H1 (cell line): ENCODE measurements at regions not wholly inside any gene's neighbourhood (a gene's known extent, or its start where the extent isn't known, plus 50 kb on each side); places are given as distances from the start of the nearest gene placed in this dataset.

Experiments
- CTCF ChIA-PET: fragments of 300-600 bp; sonication (Branson Sonifier 250); formaldehyde crosslinking; loops from one replicate; lab custom pipeline; 2021; ENCODE audit not compliant: partially characterized antibody; lab: Charles Lee
- POLR2A ChIA-PET: fragments of 300-600 bp; sonication (Branson Sonifier 250); formaldehyde crosslinking; loops from one replicate; lab custom pipeline; 2021; ENCODE audit warnings: inconsistent platforms; ENCODE audit not compliant: partially characterized antibody; lab: Charles Lee
- DNase-seq, 2 experiments: peaks; one replicate each; pipeline versions ENCODE4 v3.0.0 to v3.0.0-alpha.2; 2010 to 2022; ENCODE audit warnings: low spot score in 2 of 2, low read depth in 1 of 2, mixed read lengths in 1 of 2
- FAIRE-seq: peaks from 2 replicates; lab custom pipeline; 2011; peaks lifted over from hg19 to GRCh38; lab: Jason Lieb, UNC
- H2AFZ ChIP-seq: 2 replicates; pipeline ENCODE4 v1.8.1; 2012; ENCODE audit warnings: low read length, inconsistent platforms
- H2AK5ac ChIP-seq: 2 replicates; pipeline ENCODE4 v1.6.1; 2013; ENCODE audit warnings: low read depth, low read length
- H2BK120ac ChIP-seq: replicated peaks from 2 replicates; pipeline ENCODE3; 2013; ENCODE audit warnings: low read depth, low read length, inconsistent platforms
- H2BK12ac ChIP-seq: 2 replicates; pipeline ENCODE4 v1.6.1; 2013; ENCODE audit warnings: low read depth, low read length
- H2BK15ac ChIP-seq: 2 replicates; pipeline ENCODE4 v1.6.1; 2013; ENCODE audit warnings: low read length
- H2BK20ac ChIP-seq: 2 replicates; pipeline ENCODE4 v1.6.1; 2013; ENCODE audit warnings: low read length
- H2BK5ac ChIP-seq: 2 replicates; pipeline ENCODE4 v1.6.1; 2013; ENCODE audit warnings: low read depth, low read length
- H3K14ac ChIP-seq: 2 replicates; pipeline ENCODE4 v1.6.1; 2013; ENCODE audit warnings: inconsistent platforms; ENCODE audit not compliant: insufficient read length
- H3K18ac ChIP-seq: 2 replicates; pipeline ENCODE4 v1.6.1; 2013; ENCODE audit warnings: low read length; ENCODE audit errors: extremely low read depth
- H3K23ac ChIP-seq: 2 replicates; pipeline ENCODE4 v1.6.1; 2013; ENCODE audit warnings: inconsistent platforms; ENCODE audit not compliant: insufficient read length
- H3K23me2 ChIP-seq: 2 replicates; pipeline ENCODE4 v1.6.1; 2013; ENCODE audit warnings: low read depth, low read length
- H3K27ac ChIP-seq: 2 replicates; pipeline ENCODE4 v1.6.1; 2011; ENCODE audit warnings: low read depth, low read length, inconsistent platforms
- H3K27me3 ChIP-seq, 4 experiments: replicated peaks in 1 of 4; 1 replicate in 1 of 4; 2 replicates in 3 of 4; pipeline versions ENCODE4 v1.6.1 to v1.8.1; 2011 to 2013; ENCODE audit warnings: low read length in 3 of 4, mild to moderate bottlenecking in 3 of 4, inconsistent platforms in 2 of 4, mixed read lengths in 2 of 4, moderate library complexity in 1 of 4; ENCODE audit not compliant: control insufficient read depth in 3 of 4, insufficient read depth in 3 of 4; ENCODE audit errors: extremely low read depth in 1 of 4
- H3K36me3 ChIP-seq, 4 experiments: 2 replicates each; pipeline versions ENCODE4 v1.6.1 to v1.8.1; 2011 to 2013; ENCODE audit warnings: mild to moderate bottlenecking in 4 of 4, low read length in 3 of 4, moderate library complexity in 2 of 4, control low read depth in 1 of 4, inconsistent platforms in 1 of 4; ENCODE audit not compliant: insufficient read depth in 4 of 4, control insufficient read depth in 2 of 4
- H3K4ac ChIP-seq: replicated peaks from 2 replicates; pipeline ENCODE3; 2013; ENCODE audit warnings: low read length, low read depth, mixed read lengths, inconsistent platforms; ENCODE audit not compliant: insufficient read length
- H3K4me1 ChIP-seq, 4 experiments: replicated peaks in 1 of 4; 1 replicate in 1 of 4; 2 replicates in 3 of 4; pipeline versions ENCODE4 v1.6.1 to v1.8.1; 2011 to 2013; ENCODE audit warnings: low read length in 3 of 4, inconsistent platforms in 2 of 4, mixed read lengths in 1 of 4; ENCODE audit not compliant: insufficient read depth in 4 of 4, control insufficient read depth in 3 of 4
- H3K4me2 ChIP-seq, 2 experiments: 2 replicates each; pipeline versions ENCODE4 v1.6.1 to v1.8.1; 2011 to 2013; ENCODE audit warnings: low read depth in 2 of 2, low read length in 2 of 2, control low read depth in 1 of 2, inconsistent platforms in 1 of 2, mild to moderate bottlenecking in 1 of 2; ENCODE audit not compliant: insufficient read depth in 1 of 2
- H3K4me3 ChIP-seq, 4 experiments: fragments of 200-600, 300-600 bp in 1 of 4; sonication (generic), shearing (Covaris generic), sonication (Bioruptor Twin) in 1 of 4; 2 replicates each; pipeline versions ENCODE4 v1.5.1 to v1.8.1; 2011 to 2016; ENCODE audit warnings: low read length in 4 of 4, low read depth in 3 of 4, control low read depth in 2 of 4, inconsistent platforms in 2 of 4, mild to moderate bottlenecking in 2 of 4, mixed read lengths in 1 of 4, moderate library complexity in 1 of 4; ENCODE audit not compliant: insufficient read depth in 2 of 4; ENCODE audit errors: extremely low read depth in 1 of 4
- H3K56ac ChIP-seq: replicated peaks from 2 replicates; pipeline ENCODE3; 2013; ENCODE audit warnings: low read depth, mild to moderate bottlenecking, mixed read lengths, low read length, inconsistent platforms; ENCODE audit not compliant: insufficient read length
- H3K79me1 ChIP-seq: 2 replicates; pipeline ENCODE4 v1.6.1; 2013; ENCODE audit warnings: low read depth, low read length, control low read depth
- H3K79me2 ChIP-seq, 2 experiments: 2 replicates each; pipeline versions ENCODE4 v1.6.1 to v1.8.1; 2012 to 2013; ENCODE audit warnings: low read length in 2 of 2, mild to moderate bottlenecking in 2 of 2, inconsistent platforms in 1 of 2; ENCODE audit not compliant: insufficient read depth in 2 of 2, control insufficient read depth in 1 of 2
- H3K9ac ChIP-seq, 4 experiments: replicated peaks in 1 of 4; 1 replicate in 1 of 4; 2 replicates in 3 of 4; pipeline versions ENCODE4 v1.6.1 to v1.8.1; 2011 to 2013; ENCODE audit warnings: low read depth in 3 of 4, low read length in 3 of 4, control low read depth in 2 of 4, mild to moderate bottlenecking in 2 of 4, moderate library complexity in 2 of 4, inconsistent platforms in 1 of 4; ENCODE audit errors: extremely low read depth in 1 of 4
- H3K9me3 ChIP-seq, 2 experiments: 2 replicates each; pipeline versions ENCODE4 v1.6.1 to v1.8.1; 2012 to 2013; ENCODE audit warnings: mild to moderate bottlenecking in 2 of 2, moderate library complexity in 2 of 2, control low read depth in 1 of 2, inconsistent platforms in 1 of 2, low read depth in 1 of 2, low read length in 1 of 2, mixed read lengths in 1 of 2; ENCODE audit not compliant: insufficient read depth in 2 of 2
- H4K20me1 ChIP-seq, 2 experiments: replicated peaks in 1 of 2; 2 replicates each; pipeline versions ENCODE3 to v1.8.1; 2011 to 2013; ENCODE audit warnings: inconsistent platforms in 2 of 2, low read length in 2 of 2, mild to moderate bottlenecking in 1 of 2; ENCODE audit not compliant: insufficient read depth in 2 of 2, control insufficient read depth in 1 of 2
- H4K5ac ChIP-seq: 2 replicates; pipeline ENCODE4 v1.6.1; 2013; ENCODE audit warnings: low read length, low read depth, mixed read lengths, inconsistent platforms; ENCODE audit not compliant: insufficient read length
- H4K8ac ChIP-seq: 2 replicates; pipeline ENCODE4 v1.8.0; 2013; ENCODE audit warnings: mild to moderate bottlenecking, moderate library complexity, low read length, inconsistent platforms; ENCODE audit not compliant: insufficient read depth; ENCODE audit errors: extremely low read depth
- H4K91ac ChIP-seq: replicated peaks from 2 replicates; pipeline ENCODE3; 2013; ENCODE audit warnings: low read length, mixed read lengths, inconsistent platforms; ENCODE audit not compliant: insufficient read length
- CBX5 ChIP-seq: fragments of 300-800, 300-1000 bp; sonication (generic); IDR thresholded peaks from 2 replicates; pipeline ENCODE4 v1.7.1; 2016; ENCODE audit warnings: antibody characterized with exemption, low read length, low read depth
- JUN ChIP-seq: IDR thresholded peaks from 2 replicates; pipeline ENCODE4 v1.6.1; 2011; ENCODE audit warnings: low read depth, mild to moderate bottlenecking, improper control_type of control experiment, low read length
- WGBS, 2 experiments: shearing (Covaris generic) in 1 of 2; methylation state at CpG; one replicate each; pipeline versions ENCODE4 v1.1.6 to v1.1.7; 2013 to 2015; ENCODE audit warnings: low lambda C conversion rate in 2 of 2, mixed read lengths in 2 of 2, inconsistent platforms in 1 of 2, low coverage in 1 of 2, missing lambda C conversion rate in 1 of 2; ENCODE audit not compliant: insufficient replicate concordance in 2 of 2, insufficient coverage in 1 of 2, insufficient read length in 1 of 2; ENCODE audit errors: extremely low coverage in 1 of 2, missing lambda C conversion rate in 1 of 2; 5-methylcytosine and 5-hydroxymethylcytosine counted together

DNA sequence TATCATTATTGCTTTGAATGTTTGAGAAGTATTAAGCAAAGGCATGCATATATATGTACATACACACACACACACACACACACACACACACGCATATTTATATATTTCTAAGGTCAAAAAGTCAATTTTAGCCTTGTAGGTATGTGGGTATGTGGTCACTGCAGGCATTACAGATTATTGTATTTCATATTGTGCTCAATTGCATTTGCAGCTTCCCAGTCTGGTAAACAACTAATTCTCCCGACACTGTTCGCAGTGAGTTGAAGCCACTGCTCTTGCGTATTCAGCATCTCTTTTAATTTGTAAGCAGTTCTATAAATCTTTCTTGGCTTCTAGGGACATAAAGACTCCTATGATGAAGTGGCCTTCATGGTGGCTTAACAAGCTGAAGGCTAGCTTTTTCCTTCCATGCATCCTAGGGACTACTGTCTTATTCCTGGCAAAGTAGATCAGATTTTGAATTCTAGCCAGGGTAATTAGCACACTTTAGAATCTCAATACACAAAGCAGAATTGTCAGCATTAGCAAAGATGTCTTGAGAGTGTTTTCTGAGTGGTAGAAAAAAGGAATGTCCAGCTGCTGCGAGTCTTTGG lies 368.6 kb upstream of the NEGR1 start:
- Histone ChIP-seq H2BK20ac (no peak overlapping the region), H3K36me3 (no peaks in the 10 kb centered on the region), H4K20me1 (no peaks in the 10 kb centered on the region), H4K8ac (no peak overlapping the region), H3K4me1 (no peaks in the 10 kb centered on the region), H3K23ac (no peak overlapping the region), H3K27ac (no peak overlapping the region), H2BK5ac (no peak overlapping the region), H3K23me2 (no peaks in the 10 kb centered on the region; the same call in 1 of the 2 replicates), H4K91ac (no peak overlapping the region), H2BK15ac (no peak overlapping the region), H2AK5ac (no peak overlapping the region), H3K14ac (no peak overlapping the region), H3K4me2 (no peak overlapping the region), H3K9ac (no peak overlapping the region), H3K4me3 (no peak overlapping the region), H3K18ac (no peak overlapping the region), H2BK12ac (no peak overlapping the region), H3K79me1 (no peaks in the 10 kb centered on the region), H3K9me3 (no peaks in the 10 kb centered on the region), H2AFZ (no peak overlapping the region), H2BK120ac (no peak overlapping the region), H3K79me2 (no peaks in the 10 kb centered on the region), H4K5ac (no peak overlapping the region), H3K56ac (no peak overlapping the region), H3K27me3 (no peaks in the 10 kb centered on the region), H3K4ac (no peak overlapping the region)
- no peak for TF ChIP-seq CBX5
- TF ChIP-seq JUN: no peak
- WGBS, 2 experiments: 86% methylated on average over 5 of the region's 5 CpGs; no CpG with 5 or more reads in 1 of the 2 experiments
- no peak for FAIRE-seq
- CTCF ChIA-PET: no interaction called here
- POLR2A ChIA-PET: no interaction called here
- DNase-seq: no peak
